T-helper 1 cell treated with Interleukin-12 subunit alpha and Interleukin-12 subunit beta and Interleukin-4 antibody, amounts not matched to agents 30 μg/mL and 1 μg/mL, for 36 hours (primary cell): ENCODE measurements at regions not wholly inside any gene's neighbourhood (a gene's known extent, or its start where the extent isn't known, plus 50 kb on each side); places are given as distances from the start of the nearest gene placed in this dataset.

Source experiments
- H3K27ac Mint-ChIP-seq: one replicate; pipeline ENCODE4 v1.8.0; 2021; ENCODE audit warnings: mild to moderate bottlenecking, mixed read lengths
- H3K27me3 Mint-ChIP-seq: one replicate; pipeline ENCODE4 v1.8.0; 2021; ENCODE audit warnings: low read depth, mixed read lengths
- H3K36me3 Mint-ChIP-seq: one replicate; pipeline ENCODE4 v1.8.0; 2021; ENCODE audit warnings: low read depth, mixed read lengths
- H3K4me1 Mint-ChIP-seq: one replicate; pipeline ENCODE4 v1.8.0; 2021; ENCODE audit warnings: low read depth, mixed read lengths
- H3K4me3 Mint-ChIP-seq: one replicate; pipeline ENCODE4 v1.8.0; 2021; ENCODE audit warnings: mild to moderate bottlenecking, moderate library complexity, mixed read lengths
- H3K9me3 Mint-ChIP-seq: one replicate; pipeline ENCODE4 v1.8.0; 2021; ENCODE audit warnings: mixed read lengths

GRCh38 chr13:105196052-105196451, 1339.4 kb downstream of the EFNB2 start:
- Mint-ChIP-seq H3K4me3 (no peak overlapping the region), H3K27ac (no peak overlapping the region), H3K27me3 (no peaks in the 10 kb centered on the region), H3K4me1 (no peaks in the 10 kb centered on the region), H3K36me3 (no peaks in the 10 kb centered on the region), H3K9me3 (no peaks in the 10 kb centered on the region)

- no peaks in the 10 kb centered on the region for H3K36me3 Mint-ChIP-seq
- H3K4me1 Mint-ChIP-seq = no peaks in the 10 kb centered on the region
- H3K9me3 Mint-ChIP-seq = no peaks in the 10 kb centered on the region
- H3K27ac Mint-ChIP-seq = no peak overlapping the region
- H3K4me3 Mint-ChIP-seq = no peak overlapping the region
- no peaks in the 10 kb centered on the region for H3K27me3 Mint-ChIP-seq
Observed at GRCh38 chr13:105193026-105193425, 1342.4 kb downstream of the EFNB2 start.

DNA sequence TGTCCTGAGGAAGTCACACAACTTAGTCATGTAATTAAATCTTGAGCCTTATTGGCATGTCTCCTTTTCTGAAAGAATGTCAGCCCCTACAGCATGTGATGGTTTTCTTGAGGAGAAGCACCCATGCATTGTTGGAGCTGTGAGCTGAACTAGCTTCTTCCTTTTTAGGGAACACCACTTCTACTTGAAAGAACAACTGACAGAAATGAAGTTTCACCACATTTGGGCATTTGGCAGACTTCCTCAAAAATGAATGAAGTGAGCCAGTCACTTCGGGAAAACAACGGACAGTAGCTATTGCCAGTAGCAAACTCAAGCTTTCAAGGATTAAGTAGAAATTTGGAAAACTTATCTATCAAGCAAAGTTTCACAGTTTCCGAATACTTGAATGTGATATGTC, 1351.3 kb downstream of the EFNB2 start:
- no peak overlapping the region for H3K4me3 Mint-ChIP-seq
- H3K4me1 Mint-ChIP-seq = no peaks in the 10 kb centered on the region
- no peaks in the 10 kb centered on the region for H3K9me3 Mint-ChIP-seq
- H3K27ac Mint-ChIP-seq = no peak overlapping the region
- H3K36me3 Mint-ChIP-seq = no peaks in the 10 kb centered on the region
- no peaks in the 10 kb centered on the region for H3K27me3 Mint-ChIP-seq

DNA sequence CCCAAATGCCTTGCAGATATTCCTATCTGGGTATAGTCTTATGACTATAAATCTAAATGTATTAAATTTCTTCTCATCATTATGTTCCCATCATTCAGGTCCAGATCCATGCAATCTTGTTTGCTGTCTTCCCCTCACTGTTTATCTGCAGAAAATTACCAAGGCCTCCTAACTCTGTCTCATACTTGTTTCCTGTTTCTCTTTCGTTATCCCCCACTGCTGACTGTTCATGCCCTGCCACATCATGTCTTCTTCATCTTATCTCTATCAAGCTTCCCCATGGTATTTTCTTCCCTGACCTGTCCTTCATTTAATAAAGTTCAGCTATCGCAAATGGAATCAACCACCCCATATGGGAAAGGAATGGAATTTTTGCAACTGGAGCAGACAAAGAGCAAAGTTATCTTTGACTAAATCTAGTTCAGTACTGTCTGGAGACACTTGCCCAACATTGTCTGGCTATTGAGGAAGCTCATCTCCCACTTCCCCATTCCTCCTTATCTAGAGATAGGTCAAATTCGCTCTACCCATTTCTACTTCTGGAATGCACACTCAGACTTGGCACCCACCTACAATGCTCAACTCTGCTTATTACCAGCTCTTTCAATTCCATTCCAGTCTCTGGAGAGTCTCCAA, 1358.1 kb downstream of the EFNB2 start:
- H3K27ac Mint-ChIP-seq = no peak overlapping the region

DNA sequence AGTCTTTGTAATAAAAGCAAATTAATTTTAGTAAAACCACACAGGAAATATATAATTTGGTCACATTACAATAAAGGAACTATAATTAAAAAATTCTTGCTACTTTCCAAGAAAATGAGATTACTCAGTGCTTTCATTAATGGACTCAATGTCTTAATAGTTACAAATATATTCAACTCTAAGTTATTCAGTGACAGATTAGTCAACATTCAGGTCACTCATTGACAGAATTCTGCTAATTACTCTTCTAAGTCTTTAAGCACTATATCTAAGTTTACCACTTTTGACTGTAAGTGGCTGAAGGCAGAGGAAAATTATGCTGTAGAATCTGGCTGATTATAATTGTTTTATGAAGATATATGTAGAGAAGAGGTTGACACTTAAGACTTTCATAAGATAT, 1365.0 kb downstream of the EFNB2 start:
- no peaks in the 10 kb centered on the region for H3K27me3 Mint-ChIP-seq
- H3K9me3 Mint-ChIP-seq = no peaks in the 10 kb centered on the region
- H3K4me3 Mint-ChIP-seq = no peak overlapping the region

More for the DNA sequence above, 1358.1 kb downstream of the EFNB2 start:
- Mint-ChIP-seq H3K4me3 (no peak overlapping the region), H3K36me3 (no peaks in the 10 kb centered on the region), H3K4me1 (no peaks in the 10 kb centered on the region), H3K27me3 (no peaks in the 10 kb centered on the region), H3K9me3 (no peaks in the 10 kb centered on the region)

GRCh38 chr13:105168295-105168694, 1367.2 kb downstream of the EFNB2 start:
- Mint-ChIP-seq H3K4me3 (no peak overlapping the region), H3K9me3 (no peaks in the 10 kb centered on the region), H3K27ac (no peak overlapping the region), H3K27me3 (no peaks in the 10 kb centered on the region), H3K36me3 (no peaks in the 10 kb centered on the region), H3K4me1 (no peaks in the 10 kb centered on the region)

More for the DNA sequence above, 1365.0 kb downstream of the EFNB2 start:
- Mint-ChIP-seq H3K36me3 (no peaks in the 10 kb centered on the region), H3K4me1 (no peaks in the 10 kb centered on the region), H3K27ac (no peak overlapping the region)

GRCh38 chr13:105167385-105167784, 1368.1 kb downstream of the EFNB2 start:
- Mint-ChIP-seq H3K36me3 (no peaks in the 10 kb centered on the region), H3K4me1 (no peaks in the 10 kb centered on the region), H3K27ac (no peak overlapping the region)

DNA sequence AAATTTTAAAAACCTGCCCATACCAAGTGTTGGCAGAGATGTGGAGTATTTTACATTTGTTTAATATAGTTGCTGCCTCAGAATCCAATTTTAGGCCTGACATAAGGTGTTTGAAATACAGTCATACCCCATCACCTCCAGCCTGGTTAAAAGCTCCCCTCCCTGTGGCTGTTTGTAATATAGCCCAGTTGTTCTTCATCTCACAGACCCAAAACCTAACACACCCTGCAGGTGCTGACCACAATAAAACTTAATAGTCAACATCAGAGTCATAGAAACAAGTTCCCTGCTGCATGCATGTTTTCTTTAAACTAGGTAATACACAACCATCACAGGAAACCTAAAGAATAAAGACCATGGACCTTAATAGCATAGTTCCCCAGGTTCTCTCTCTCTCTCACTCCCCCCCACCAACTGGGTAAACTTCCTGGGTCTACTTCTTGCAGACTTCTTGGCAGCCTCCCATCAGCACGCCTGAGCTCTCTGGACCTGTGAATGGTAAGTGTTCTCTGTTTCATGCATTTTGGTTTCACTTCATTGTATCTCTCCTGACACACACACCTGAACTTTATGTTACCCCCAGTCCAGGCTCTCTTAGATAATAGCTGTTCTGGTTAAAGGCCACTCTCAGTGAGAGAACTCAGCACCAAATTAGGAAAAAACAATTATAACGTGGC, 1369.9 kb downstream of the EFNB2 start:
- Mint-ChIP-seq H3K27me3 (no peaks in the 10 kb centered on the region), H3K4me1 (no peaks in the 10 kb centered on the region), H3K4me3 (no peak overlapping the region), H3K27ac (no peak overlapping the region), H3K9me3 (no peaks in the 10 kb centered on the region), H3K36me3 (no peaks in the 10 kb centered on the region)

More at GRCh38 chr13:105167385-105167784, 1368.1 kb downstream of the EFNB2 start:
- Mint-ChIP-seq H3K4me3 (no peak overlapping the region), H3K9me3 (no peaks in the 10 kb centered on the region), H3K27me3 (no peaks in the 10 kb centered on the region)

DNA sequence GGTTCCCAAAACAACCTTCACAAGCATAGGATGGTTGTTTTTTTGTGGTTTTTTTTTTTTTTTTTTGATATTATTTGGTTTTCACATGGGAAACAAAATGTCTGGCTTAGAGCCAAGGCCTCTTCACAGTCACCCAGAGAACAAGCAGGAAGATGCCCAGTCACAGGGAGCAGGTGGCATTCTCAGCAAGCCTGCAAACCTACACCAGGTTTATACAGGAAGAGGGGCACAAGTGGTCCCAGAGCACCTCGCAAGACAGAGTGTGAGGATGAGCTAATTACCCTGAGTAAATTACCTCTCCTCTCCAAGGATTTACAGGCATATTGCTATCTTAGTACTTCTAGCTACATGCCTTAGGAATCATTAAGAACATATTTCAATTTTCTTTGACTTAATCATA, 1375.6 kb downstream of the EFNB2 start:
- Mint-ChIP-seq H3K4me1 (no peaks in the 10 kb centered on the region), H3K27ac (no peak overlapping the region), H3K27me3 (peaks cover under 1% of the 10 kb centered on the region), H3K4me3 (no peak overlapping the region), H3K36me3 (no peaks in the 10 kb centered on the region), H3K9me3 (no peaks in the 10 kb centered on the region)

GRCh38 chr13:105153611-105154010, 1381.9 kb downstream of the EFNB2 start:
- no peaks in the 10 kb centered on the region for H3K4me1 Mint-ChIP-seq
- no peak overlapping the region for H3K27ac Mint-ChIP-seq
- no peak overlapping the region for H3K4me3 Mint-ChIP-seq
- H3K9me3 Mint-ChIP-seq = no peaks in the 10 kb centered on the region
- peaks cover 2% of the 10 kb centered on the region for H3K27me3 Mint-ChIP-seq
- H3K36me3 Mint-ChIP-seq = no peaks in the 10 kb centered on the region

- no peak overlapping the region for H3K4me3 Mint-ChIP-seq
Observed at GRCh38 chr13:105151639-105152038, 1383.8 kb downstream of the EFNB2 start.

DNA sequence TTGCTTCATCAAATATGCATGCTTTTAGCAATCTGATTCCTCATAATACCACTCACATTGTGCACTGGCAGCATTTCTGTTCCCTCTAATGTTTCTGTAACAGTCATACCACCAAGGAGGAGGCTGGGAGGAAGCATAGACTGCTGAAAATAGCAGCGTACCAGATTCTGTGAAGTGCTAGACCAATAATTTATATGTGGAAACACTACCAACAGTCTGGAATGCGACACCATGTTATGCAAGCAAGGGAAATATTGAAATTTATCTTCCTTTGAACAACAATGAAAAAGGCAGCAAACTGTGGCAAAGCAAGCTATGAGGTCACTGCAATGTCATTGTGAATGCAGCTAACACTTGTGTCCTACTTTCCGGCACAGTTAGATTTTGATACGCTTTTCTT, 1388.0 kb downstream of the EFNB2 start:
- Mint-ChIP-seq H3K9me3 (no peaks in the 10 kb centered on the region), H3K27me3 (no peaks in the 10 kb centered on the region), H3K4me1 (no peaks in the 10 kb centered on the region), H3K4me3 (no peak overlapping the region), H3K36me3 (no peaks in the 10 kb centered on the region), H3K27ac (no peak overlapping the region)

More at GRCh38 chr13:105151639-105152038, 1383.8 kb downstream of the EFNB2 start:
- Mint-ChIP-seq H3K36me3 (no peaks in the 10 kb centered on the region), H3K27me3 (peaks cover 2% of the 10 kb centered on the region), H3K27ac (no peak overlapping the region), H3K4me1 (no peaks in the 10 kb centered on the region), H3K9me3 (no peaks in the 10 kb centered on the region)

GRCh38 chr13:105144936-105145335, 1390.5 kb downstream of the EFNB2 start:
- Mint-ChIP-seq H3K36me3 (no peaks in the 10 kb centered on the region), H3K9me3 (no peaks in the 10 kb centered on the region), H3K4me1 (peaks cover 7% of the 10 kb centered on the region), H3K27ac (no peak overlapping the region), H3K27me3 (no peaks in the 10 kb centered on the region), H3K4me3 (no peak overlapping the region)

- H3K27me3 Mint-ChIP-seq = no peaks in the 10 kb centered on the region
- no peaks in the 10 kb centered on the region for H3K36me3 Mint-ChIP-seq
- H3K4me1 Mint-ChIP-seq = peaks cover 14% of the 10 kb centered on the region
- H3K9me3 Mint-ChIP-seq = no peaks in the 10 kb centered on the region
- H3K4me3 Mint-ChIP-seq = no peak overlapping the region
- no peak overlapping the region for H3K27ac Mint-ChIP-seq
Observed at GRCh38 chr13:105144020-105144419, 1391.4 kb downstream of the EFNB2 start.

DNA sequence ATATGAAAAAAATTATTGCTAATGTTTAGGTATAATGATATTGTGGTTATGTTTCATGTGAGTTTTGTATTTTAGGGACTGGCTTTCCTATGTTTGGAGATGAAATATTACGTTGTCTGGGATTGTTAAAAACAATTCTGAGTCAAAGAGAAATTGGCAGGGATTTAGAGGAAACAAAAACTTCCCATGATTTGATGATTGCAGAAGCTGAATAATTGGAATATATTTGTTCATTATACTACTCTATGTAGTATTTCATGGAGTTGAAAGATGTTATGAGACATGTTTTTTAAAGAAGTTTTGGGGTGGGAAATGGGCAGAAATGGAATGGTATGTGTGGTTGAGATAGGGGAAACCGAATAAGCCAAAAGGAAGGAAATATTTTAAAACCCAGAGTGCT, 1392.9 kb downstream of the EFNB2 start:
- H3K27me3 Mint-ChIP-seq = no peaks in the 10 kb centered on the region
- no peak overlapping the region for H3K27ac Mint-ChIP-seq
- peaks cover 14% of the 10 kb centered on the region for H3K4me1 Mint-ChIP-seq
- H3K36me3 Mint-ChIP-seq = no peaks in the 10 kb centered on the region
- no peaks in the 10 kb centered on the region for H3K9me3 Mint-ChIP-seq
- no peak overlapping the region for H3K4me3 Mint-ChIP-seq
